Skeletal muscle tissue (tissue), 3 donors: ENCODE measurements at regions not wholly inside any gene's neighbourhood (a gene's known extent, or its start where the extent isn't known, plus 50 kb on each side); places are given as distances from the start of the nearest gene placed in this dataset.

Experiments used
- H3K27ac ChIP-seq: one replicate; pipeline ENCODE4 v1.7.0; 2013; ENCODE audit warnings: mild to moderate bottlenecking, low read depth, low read length, inconsistent platforms
- H3K27me3 ChIP-seq, 3 donors: one replicate each; pipeline ENCODE4 v1.7.0; 2013; ENCODE audit warnings: low read length in 3 of 3; ENCODE audit not compliant: control insufficient read depth in 3 of 3, insufficient read depth in 3 of 3
- H3K36me3 ChIP-seq, 3 donors: one replicate each; pipeline ENCODE4 v1.7.0; 2013; ENCODE audit warnings: low read length in 3 of 3; ENCODE audit not compliant: control insufficient read depth in 3 of 3, insufficient read depth in 3 of 3
- H3K4me1 ChIP-seq, 3 donors: one replicate each; pipeline ENCODE4 v1.7.0; 2013; ENCODE audit warnings: low read length in 3 of 3, mild to moderate bottlenecking in 3 of 3; ENCODE audit not compliant: control insufficient read depth in 3 of 3, insufficient read depth in 3 of 3
- H3K4me3 ChIP-seq, 3 donors: one replicate each; pipeline ENCODE4 v1.7.0; 2013; ENCODE audit warnings: low read length in 3 of 3
- H3K9ac ChIP-seq, 3 donors: one replicate each; pipeline ENCODE4 v1.7.0; 2013; ENCODE audit warnings: low read length in 3 of 3, mild to moderate bottlenecking in 3 of 3, moderate library complexity in 2 of 3, low read depth in 1 of 3
- H3K9me3 ChIP-seq, 3 donors: one replicate each; pipeline ENCODE4 v1.7.0; 2013; ENCODE audit warnings: low read length in 3 of 3; ENCODE audit not compliant: control insufficient read depth in 3 of 3
- donor health status: Osteomylitis.

DNA sequence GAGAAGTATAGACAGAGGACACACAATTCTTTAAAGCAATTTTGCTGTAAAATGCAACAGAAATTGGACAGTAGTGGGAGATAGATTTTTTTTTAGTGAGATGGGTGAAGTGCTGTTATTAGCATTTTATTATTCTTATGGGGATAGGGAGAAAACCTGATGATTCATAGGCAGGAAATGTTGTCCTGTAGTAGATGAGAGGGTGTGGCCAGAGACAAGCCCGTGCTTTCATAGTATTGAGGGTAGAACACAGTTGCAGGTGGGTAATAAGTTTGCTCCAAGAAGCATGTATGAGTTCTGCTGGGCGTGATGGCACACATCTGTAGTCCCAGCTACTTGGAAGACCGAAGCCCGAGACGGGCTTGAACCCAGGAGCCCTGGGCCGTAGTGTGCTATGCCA is 128.3 kb upstream of the ARHGAP28 start:
- Histone ChIP-seq H3K4me1 (peaks cover 0 to 6% (median 0%) of the 10 kb centered on the region in 3 donors), H3K27me3 (no peaks in the 10 kb centered on the region), H3K9me3 (no peaks in the 10 kb centered on the region), H3K9ac (no peak overlapping the region), H3K4me3 (no peak overlapping the region), H3K36me3 (no peaks in the 10 kb centered on the region), H3K27ac (no peak overlapping the region)

DNA sequence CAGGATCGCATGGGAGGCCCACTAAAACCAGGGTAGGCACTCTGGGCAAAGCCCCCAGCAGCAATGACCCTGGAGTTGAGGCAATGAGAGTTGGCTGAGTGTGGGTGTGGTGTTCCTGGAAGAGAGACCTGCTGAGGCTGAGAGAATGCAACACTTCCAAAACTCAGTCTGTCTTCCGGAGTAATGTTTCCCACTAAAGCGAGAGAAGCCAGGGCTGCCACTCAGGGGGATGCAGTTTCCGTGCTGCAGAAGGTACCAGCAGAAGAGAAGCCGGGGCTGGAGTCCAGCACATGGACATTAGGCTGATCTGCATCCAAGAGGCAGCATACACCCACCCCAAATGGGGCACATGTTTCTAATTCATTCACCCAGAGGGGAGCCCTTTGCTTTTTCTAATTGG is 127.2 kb upstream of the ARHGAP28 start:
- no peak overlapping the region for H3K9ac ChIP-seq
- no peak overlapping the region for H3K27ac ChIP-seq
- H3K9me3 ChIP-seq = no peaks in the 10 kb centered on the region
- H3K27me3 ChIP-seq = no peaks in the 10 kb centered on the region
- H3K4me3 ChIP-seq = no peak overlapping the region
- H3K4me1 ChIP-seq = peaks cover 0 to 9% (median 4%) of the 10 kb centered on the region in 3 donors
- H3K36me3 ChIP-seq = no peaks in the 10 kb centered on the region

DNA sequence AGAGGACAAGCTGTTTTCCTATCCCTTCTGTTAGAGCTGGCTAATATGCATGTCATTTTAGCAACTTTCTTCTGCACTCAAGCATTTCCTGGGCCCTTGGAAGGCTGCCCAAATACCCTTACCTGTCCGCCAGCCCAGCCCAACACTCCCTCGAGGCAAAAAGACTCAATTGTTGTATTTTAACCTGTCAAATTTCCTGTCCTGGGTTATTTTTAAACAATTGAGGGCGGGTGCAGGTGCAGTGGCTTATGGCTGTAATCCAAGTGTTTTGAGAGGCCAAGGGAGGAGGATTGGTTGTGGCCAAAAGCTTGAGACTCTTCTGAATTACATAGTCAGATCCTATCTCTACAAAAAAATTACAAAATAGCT is 125.0 kb upstream of the ARHGAP28 start:
- no peak overlapping the region for H3K9ac ChIP-seq
- H3K27ac ChIP-seq = no peak overlapping the region
- H3K4me1 ChIP-seq = peaks cover 0 to 9% (median 9%) of the 10 kb centered on the region in 3 donors
- H3K9me3 ChIP-seq = no peaks in the 10 kb centered on the region
- no peak overlapping the region for H3K4me3 ChIP-seq
- no peaks in the 10 kb centered on the region for H3K27me3 ChIP-seq
- H3K36me3 ChIP-seq = no peaks in the 10 kb centered on the region

DNA sequence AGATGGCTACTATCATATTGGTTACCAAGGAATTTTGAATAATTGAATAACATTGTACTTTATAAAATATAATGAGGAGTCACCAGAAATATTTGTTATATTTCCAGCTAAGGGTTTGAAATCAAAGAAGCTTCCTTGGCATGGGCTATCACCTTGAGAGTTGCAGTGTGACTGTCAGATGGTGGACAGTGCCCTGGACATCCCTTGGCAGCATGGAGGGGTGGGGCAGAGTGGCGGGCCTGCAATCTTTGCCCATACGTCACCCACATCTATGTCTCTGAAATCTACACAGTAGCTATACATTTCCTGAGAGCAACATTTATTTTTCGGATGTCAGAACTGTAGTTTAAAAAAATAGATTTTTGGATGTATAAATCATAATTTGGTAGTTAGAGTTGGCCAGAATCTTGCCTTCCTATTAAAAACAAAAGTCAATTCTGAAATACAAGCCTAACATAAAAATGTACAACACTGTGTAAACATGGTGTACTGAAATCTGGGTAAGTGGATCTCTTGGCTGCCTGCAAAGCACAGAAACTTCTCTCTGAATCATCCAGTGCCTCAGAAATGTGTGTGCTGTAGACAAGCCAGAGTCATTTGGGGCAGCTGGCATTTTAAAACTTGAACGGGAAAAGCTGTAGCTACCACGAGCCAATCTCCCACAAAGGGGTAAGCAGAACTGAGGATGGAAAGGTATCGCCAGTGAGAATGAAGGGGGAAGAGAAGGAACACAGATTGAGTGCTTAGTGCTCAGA is 124.2 kb upstream of the ARHGAP28 start:
- H3K9me3 ChIP-seq = no peaks in the 10 kb centered on the region
- H3K4me1 ChIP-seq = peaks cover 0 to 9% (median 9%) of the 10 kb centered on the region in 3 donors
- H3K27me3 ChIP-seq = no peaks in the 10 kb centered on the region
- H3K36me3 ChIP-seq = no peaks in the 10 kb centered on the region
- no peak overlapping the region for H3K9ac ChIP-seq
- H3K27ac ChIP-seq = no peak overlapping the region
- H3K4me3 ChIP-seq = no peak overlapping the region

DNA sequence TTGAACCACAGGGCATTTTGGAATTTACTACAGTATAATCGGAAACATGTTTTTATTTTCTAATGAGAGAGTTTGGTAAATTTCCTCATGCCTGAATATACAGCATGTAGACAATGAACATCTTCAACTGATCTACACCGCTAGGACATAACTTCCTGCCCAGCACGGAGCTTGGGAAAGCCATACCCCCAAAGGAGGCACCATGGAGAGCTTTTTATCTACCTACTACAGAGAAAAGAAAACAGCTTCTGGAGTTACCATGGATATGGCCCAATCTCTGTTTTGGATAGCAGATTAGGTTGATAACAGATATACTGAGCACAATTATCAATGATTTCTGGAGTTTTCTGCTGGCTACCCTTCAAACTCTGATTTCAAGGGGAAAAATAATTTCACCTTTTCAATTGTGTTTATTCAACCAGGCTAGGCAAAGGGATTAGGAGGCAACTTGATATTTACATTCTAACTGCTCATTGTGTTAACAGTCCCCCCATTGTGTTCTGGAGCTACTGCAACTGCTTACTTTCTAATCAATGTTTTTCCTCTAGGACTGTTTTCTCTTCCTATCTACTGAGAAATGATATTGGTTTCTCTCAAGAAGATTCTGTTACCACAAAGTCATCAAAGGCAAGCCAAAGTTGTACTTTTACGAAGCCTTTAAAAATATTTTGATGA is 123.0 kb upstream of the ARHGAP28 start:
- Histone ChIP-seq H3K36me3 (no peaks in the 10 kb centered on the region), H3K27me3 (no peaks in the 10 kb centered on the region), H3K4me1 (peaks cover 0 to 9% (median 9%) of the 10 kb centered on the region in 3 donors), H3K4me3 (no peak overlapping the region), H3K27ac (no peak overlapping the region), H3K9me3 (peaks cover 0 to under 1% (median 0%) of the 10 kb centered on the region in 3 donors), H3K9ac (no peak overlapping the region)

DNA sequence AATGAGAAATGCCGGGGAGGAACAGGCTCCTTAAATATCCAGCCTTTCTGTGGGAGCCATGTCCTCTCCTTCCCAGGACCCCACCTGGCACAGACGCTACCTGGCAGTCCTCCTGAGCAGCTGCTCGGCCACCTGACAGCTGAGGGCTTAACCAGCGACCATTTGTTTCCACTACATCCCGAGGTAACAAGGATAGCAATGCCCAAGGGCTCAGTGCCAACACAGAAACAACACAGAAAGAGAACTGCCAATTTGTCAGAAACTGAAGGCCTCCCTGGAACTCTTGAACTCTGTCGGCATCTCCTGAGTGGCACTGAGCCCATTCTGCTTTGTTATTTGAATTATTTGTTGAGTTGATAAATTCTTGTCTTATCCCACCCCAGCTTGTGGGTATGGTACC is 122.2 kb upstream of the ARHGAP28 start:
- H3K9ac ChIP-seq = no peak overlapping the region
- no peak overlapping the region for H3K4me3 ChIP-seq
- H3K36me3 ChIP-seq = no peaks in the 10 kb centered on the region
- peak overlapping the region; percentile 30 for H3K27ac ChIP-seq
- H3K27me3 ChIP-seq = no peaks in the 10 kb centered on the region
- peaks cover 0 to 2% (median 0%) of the 10 kb centered on the region in 3 donors for H3K9me3 ChIP-seq
- H3K4me1 ChIP-seq = peaks cover 0 to 9% (median 5%) of the 10 kb centered on the region in 3 donors

DNA sequence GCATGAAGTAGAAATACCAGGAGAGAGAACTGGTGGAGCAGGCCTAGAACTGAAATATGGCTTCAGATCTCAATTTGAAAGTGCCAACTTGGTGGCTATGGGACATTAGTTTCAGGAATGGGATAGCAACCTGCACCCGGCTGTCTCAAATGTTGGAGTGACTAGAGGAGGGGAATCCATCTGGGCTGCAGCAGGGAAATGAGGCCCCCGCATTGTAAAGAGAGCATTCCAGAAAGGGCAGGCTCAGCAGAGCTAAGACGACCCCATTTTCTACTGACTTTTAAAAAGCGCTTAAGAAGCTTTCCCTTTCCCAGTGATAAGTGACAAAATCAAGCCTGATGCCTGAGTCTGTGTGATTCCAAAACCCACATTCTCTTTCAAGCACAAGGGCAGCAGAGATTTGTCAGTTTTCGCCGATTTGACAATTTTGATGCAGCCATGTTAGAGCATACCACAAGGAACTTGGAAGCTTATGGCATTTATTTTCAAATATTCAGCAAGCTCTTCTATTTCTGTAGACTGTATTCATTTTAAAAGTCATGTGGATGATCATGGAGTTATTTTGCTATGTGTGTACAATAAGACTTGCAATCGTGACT is 119.8 kb upstream of the ARHGAP28 start:
- H3K27ac ChIP-seq = no peak overlapping the region
- peaks cover 0 to 9% (median 2%) of the 10 kb centered on the region in 3 donors for H3K4me1 ChIP-seq

DNA sequence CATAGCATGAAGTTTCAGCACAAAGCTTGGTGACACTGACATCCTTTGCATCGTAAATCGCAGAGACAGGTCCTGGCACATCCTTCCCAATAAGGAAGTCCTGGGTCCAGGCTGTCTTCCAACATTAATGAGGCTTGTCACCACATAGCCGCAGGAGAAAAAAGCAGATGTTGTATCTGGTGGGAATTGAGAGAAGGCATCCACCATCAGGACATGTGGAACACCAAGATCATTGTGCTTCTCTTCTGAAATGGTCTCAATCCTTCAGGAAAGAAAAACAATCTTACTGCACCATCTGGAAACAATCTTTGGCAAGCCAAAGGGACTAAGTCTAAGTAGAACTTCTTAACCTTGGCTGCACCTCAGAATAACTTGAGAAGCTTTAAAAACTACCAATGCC is 119.0 kb upstream of the ARHGAP28 start:
- no peak overlapping the region for H3K4me3 ChIP-seq
- H3K27ac ChIP-seq = no peak overlapping the region
- peaks cover 0 to 2% (median 0%) of the 10 kb centered on the region in 3 donors for H3K9me3 ChIP-seq
- H3K4me1 ChIP-seq = peaks cover 0 to 9% (median 2%) of the 10 kb centered on the region in 3 donors
- no peak overlapping the region for H3K9ac ChIP-seq
- no peaks in the 10 kb centered on the region for H3K27me3 ChIP-seq
- H3K36me3 ChIP-seq = no peaks in the 10 kb centered on the region

More for the DNA sequence above, 119.8 kb upstream of the ARHGAP28 start:
- H3K36me3 ChIP-seq = no peaks in the 10 kb centered on the region
- H3K9me3 ChIP-seq = peaks cover 0 to 2% (median 0%) of the 10 kb centered on the region in 3 donors
- H3K27me3 ChIP-seq = no peaks in the 10 kb centered on the region
- H3K9ac ChIP-seq = no peak overlapping the region
- H3K4me3 ChIP-seq = no peak overlapping the region

DNA sequence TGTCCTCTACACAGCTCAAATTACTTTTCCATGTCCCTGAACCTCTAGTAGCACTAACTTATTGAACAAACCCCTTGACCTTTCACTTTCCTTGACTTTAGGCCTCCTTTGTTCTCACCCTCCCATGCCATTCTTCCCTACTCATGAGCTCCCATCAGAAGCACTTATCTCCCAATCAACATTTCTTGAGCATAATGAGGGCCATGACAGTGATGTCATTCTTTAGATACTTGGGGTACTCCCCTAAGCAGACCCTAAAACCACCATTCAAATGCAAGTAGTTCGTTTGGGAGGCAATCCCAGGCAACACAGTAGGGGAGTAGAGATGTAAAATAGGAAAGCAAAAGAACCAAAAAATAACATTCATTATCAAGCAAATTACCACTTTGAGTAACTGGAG is 115.9 kb upstream of the ARHGAP28 start:
- Histone ChIP-seq H3K4me3 (no peak overlapping the region), H3K9me3 (peaks cover 0 to 2% (median 0%) of the 10 kb centered on the region in 3 donors), H3K27me3 (no peaks in the 10 kb centered on the region), H3K4me1 (no peaks in the 10 kb centered on the region), H3K9ac (no peak overlapping the region), H3K36me3 (no peaks in the 10 kb centered on the region), H3K27ac (no peak overlapping the region)

DNA sequence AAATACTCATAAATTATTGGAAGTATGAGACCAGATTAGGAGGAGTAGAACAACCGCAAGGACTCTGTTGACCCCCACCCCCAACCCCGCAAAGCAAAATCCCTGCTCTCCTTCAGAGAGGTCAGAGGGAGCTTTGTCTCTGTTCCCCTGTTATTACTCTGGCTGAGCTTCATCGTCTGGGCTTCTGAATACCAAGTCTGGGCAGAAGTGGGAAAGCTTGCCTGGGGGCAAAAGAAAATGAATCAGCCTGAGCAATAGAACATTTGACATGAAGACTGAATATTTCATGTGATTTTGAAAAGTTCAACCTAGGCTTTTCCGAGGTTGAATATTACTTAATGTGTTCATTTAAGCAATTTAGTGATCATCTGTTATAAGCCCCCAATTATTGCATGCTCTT is 114.6 kb upstream of the ARHGAP28 start:
- no peak overlapping the region for H3K9ac ChIP-seq
- H3K4me1 ChIP-seq = no peaks in the 10 kb centered on the region
- no peak overlapping the region for H3K27ac ChIP-seq
- H3K9me3 ChIP-seq = peaks cover 0 to 2% (median 0%) of the 10 kb centered on the region in 3 donors
- H3K36me3 ChIP-seq = no peaks in the 10 kb centered on the region
- no peak overlapping the region for H3K4me3 ChIP-seq
- H3K27me3 ChIP-seq = no peaks in the 10 kb centered on the region
